HepG2 (cell line): ENCODE measurements at regions not wholly inside any gene's neighbourhood (a gene's known extent, or its start where the extent isn't known, plus 50 kb on each side); places are given as distances from the start of the nearest gene placed in this dataset.

ENCODE experiments used
- ATAC-seq: fragments of 200-7000 bp; cut with Tn5 transposase; 3 replicates; pipeline ENCODE4 v1.9.1; 2020; ENCODE audit warnings: mild to moderate bottlenecking, moderate library complexity
- BruUV-seq: library from RNA; stranded (reverse); fragments of 400-500 nt; replicated peaks from 2 replicates; lab custom pipeline; 2021; lab: Mats Ljungman, UMichigan
- CTCF ChIA-PET: fragments of 300-600 bp; formaldehyde crosslinking; extraction: SDS; loops from one replicate; lab custom pipeline; 2021; ENCODE audit warnings: low total read pairs, inconsistent platforms, low intra/inter-chr PET ratio; lab: Yijun Ruan, JAX
- POLR2A ChIA-PET: fragments of 350-600 bp; sonication (Branson Sonifier 250); formaldehyde crosslinking; loops from one replicate; lab custom pipeline; 2020; ENCODE audit warnings: antibody characterized with exemption, inconsistent platforms; lab: Yijun Ruan, JAX
- DNase-seq: peaks from one replicate; pipeline ENCODE4 v3.0.0-alpha.2; 2015; ENCODE audit warnings: low spot score
- FAIRE-seq: peaks from 3 replicates; lab custom pipeline; 2011; peaks lifted over from hg19 to GRCh38; lab: Jason Lieb, UNC
- H2AFZ ChIP-seq: one replicate; pipeline ENCODE4 v1.6.1; 2011; ENCODE audit warnings: low read length, inconsistent platforms
- H3K27ac ChIP-seq: fragments of 300-600 bp; 3 replicates; pipeline ENCODE4 v1.8.0; 2011; ENCODE audit warnings: mixed run types, mild to moderate bottlenecking, mixed read lengths, low read length, inconsistent platforms; ENCODE audit not compliant: insufficient read depth; ENCODE audit errors: extremely low read length
- H3K27me3 ChIP-seq, 2 experiments: fragments of 200-600 bp in 1 of 2; 2 replicates in 1 of 2; 3 replicates in 1 of 2; pipeline versions ENCODE4 v1.6.0 to v1.8.0; 2011; ENCODE audit warnings: low read length in 2 of 2, mild to moderate bottlenecking in 2 of 2, moderate library complexity in 2 of 2, inconsistent platforms in 1 of 2; ENCODE audit not compliant: insufficient read depth in 2 of 2, control insufficient read depth in 1 of 2
- H3K36me3 ChIP-seq, 2 experiments: fragments of 200-600 bp in 1 of 2; replicated peaks in 1 of 2; 2 replicates in 1 of 2; 3 replicates in 1 of 2; pipeline versions ENCODE4 v1.5.1 to v1.8.0; 2011; ENCODE audit warnings: low read length in 2 of 2, inconsistent platforms in 1 of 2; ENCODE audit not compliant: insufficient read depth in 2 of 2, control insufficient read depth in 1 of 2
- H3K4me1 ChIP-seq: 2 replicates; pipeline ENCODE4 v1.5.1; 2012; ENCODE audit warnings: low read length, inconsistent platforms; ENCODE audit not compliant: insufficient read depth
- H3K4me2 ChIP-seq: 2 replicates; pipeline ENCODE4 v1.6.0; 2011; ENCODE audit warnings: low read depth, low read length, inconsistent platforms
- H3K4me3 ChIP-seq, 3 experiments: fragments of 200-600 bp in 1 of 3; sonication (generic), shearing (Covaris generic) in 1 of 3; replicated peaks in 1 of 3; 2 replicates each; pipeline ENCODE4 v1.5.1; 2011 to 2016; ENCODE audit warnings: low read length in 3 of 3, inconsistent platforms in 2 of 3, low read depth in 2 of 3, mild to moderate bottlenecking in 2 of 3, control low read depth in 1 of 3, mixed read lengths in 1 of 3; ENCODE audit not compliant: insufficient read depth in 1 of 3
- H3K79me2 ChIP-seq: one replicate; pipeline ENCODE4 v1.6.1; 2011; ENCODE audit warnings: low read length, inconsistent platforms; ENCODE audit not compliant: insufficient read depth
- H3K9ac ChIP-seq: 2 replicates; pipeline ENCODE4 v1.6.0; 2011; ENCODE audit warnings: mild to moderate bottlenecking, low read depth, low read length, inconsistent platforms; ENCODE audit not compliant: insufficient read depth
- H3K9me3 ChIP-seq: 2 replicates; pipeline ENCODE4 v1.5.1; 2012; ENCODE audit warnings: mild to moderate bottlenecking, low read length
- H4K20me1 ChIP-seq: 2 replicates; pipeline ENCODE4 v1.6.0; 2011; ENCODE audit warnings: inconsistent platforms, mild to moderate bottlenecking, low read length, moderate library complexity; ENCODE audit not compliant: insufficient read depth
- GATAD2A ChIP-seq: IDR thresholded peaks from 2 replicates; pipeline ENCODE4 v1.6.1; 2016
- MED1 ChIP-seq: sonication (generic); formaldehyde crosslinking; IDR thresholded peaks from 2 replicates; pipeline ENCODE4 v1.4.0; 2020; ENCODE audit warnings: missing genetic modification reagents
- NFIC ChIP-seq: IDR thresholded peaks from 2 replicates; pipeline ENCODE4 v1.6.1; 2012; ENCODE audit warnings: mild to moderate bottlenecking, low read length, inconsistent platforms
- TEAD3 ChIP-seq: optimal IDR thresholded peaks from 2 replicates; pipeline ENCODE3; 2016; ENCODE audit warnings: borderline replicate concordance
- ZBTB3 ChIP-seq: sonication (generic); formaldehyde crosslinking; IDR thresholded peaks from 2 replicates; pipeline ENCODE4 v1.4.0; 2020; ENCODE audit warnings: low read depth, mild to moderate bottlenecking, moderate library complexity, missing genetic modification reagents, borderline replicate concordance
- ZKSCAN1 ChIP-seq: fragments of 150-350 bp; IDR thresholded peaks from 2 replicates; pipeline ENCODE4 v1.6.1; 2014; ENCODE audit warnings: low read length
- WGBS: methylation state at CpG from one replicate; pipeline ENCODE4 v1.1.6; 2017; ENCODE audit warnings: low lambda C conversion rate; 5-methylcytosine and 5-hydroxymethylcytosine counted together
- in situ Hi-C: cut with HindIII; loops from 2 replicates; pipeline ENCODE4 v1.10.0; 2017; ENCODE audit warnings: low pct_unique_long_range_greater_than_20kb; ENCODE audit not compliant: extremely low pct_ligation_motif_present
- intact Hi-C: fragments of 100-400 bp; cut with micrococcal nuclease; formaldehyde crosslinking; loops from one replicate; pipeline ENCODE4 v1.10.0; 2022; ENCODE audit not compliant: unreplicated experiment
- TF ChIP-seq, protein P1 (sequence below): IDR thresholded peaks from 2 replicates; pipeline ENCODE4 v1.4.0; 2020; ENCODE audit warnings: mild to moderate bottlenecking, missing genetic modification reagents
- TF ChIP-seq, protein P2 (sequence below): sonication (generic); formaldehyde crosslinking; IDR thresholded peaks from 2 replicates; pipeline ENCODE4 v1.5.0; 2020; ENCODE audit warnings: missing genetic modification reagents, mild to moderate bottlenecking, borderline replicate concordance

DNA sequence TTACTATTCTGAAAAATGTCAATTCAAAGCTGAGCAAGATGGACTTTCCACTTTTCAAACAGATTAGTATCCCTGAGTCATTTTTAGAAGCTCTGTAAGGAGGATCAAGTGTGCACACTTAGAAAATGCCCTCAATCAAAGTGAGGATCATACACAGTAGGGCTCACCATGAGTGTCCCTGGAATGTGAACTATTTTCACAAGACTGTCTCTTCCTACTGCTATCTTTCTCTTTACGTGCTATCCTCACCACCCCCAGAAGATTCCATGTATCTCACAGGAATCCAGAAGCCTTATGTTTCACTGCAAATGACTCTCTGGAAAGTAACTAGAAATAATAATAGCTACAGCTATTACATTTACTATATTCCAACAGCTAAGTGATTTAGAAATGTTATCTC is 349.9 kb upstream of the TGFBR2 start:
- Histone ChIP-seq H3K4me1 (peaks cover 54% of the 10 kb centered on the region), H3K79me2 (no peaks in the 10 kb centered on the region), H3K4me3 (no peak overlapping the region), H3K9me3 (peaks cover 8% of the 10 kb centered on the region), H3K4me2 (no peak overlapping the region), H3K27me3 (no peaks in the 10 kb centered on the region), H3K27ac (peak overlapping the region; percentile 79)
- CTCF ChIA-PET, result no interaction called here
- POLR2A ChIA-PET, result interaction anchor here (1.0 to 1.2 kb wide), 2 partner anchors 10 to 91 kb away, joined by 3 to 5 read pairs; no protein-coding TSS in a partner anchor
- intact Hi-C loops (loop anchor here (5.0 to 10.0 kb wide), 3 partner anchors 36 to 221 kb away; no protein-coding TSS in a partner anchor), in situ Hi-C loops (loop anchor here (10.0 kb wide), 1 partner anchor 348 kb away; the partner anchor contains the start of gene TGFBR2)
- peak; percentile 43 for DNase-seq
- BruUV-seq, result no TSS peak
- TF ChIP-seq ZKSCAN1 (peak; percentile 87), MED1 (CRISPR knock-in tag) (0 out of 2 replicates have a peak, but pooled peaks have one; percentile 24), GATAD2A (CRISPR knock-in tag) (peak; percentile 35), ZBTB3 (CRISPR knock-in tag) (no peak), TEAD3 (CRISPR knock-in tag) (peak; percentile 77), NFIC (0 out of 2 replicates have a peak, but pooled peaks have one; percentile 18)
- TF ChIP-seq, protein P1, sequence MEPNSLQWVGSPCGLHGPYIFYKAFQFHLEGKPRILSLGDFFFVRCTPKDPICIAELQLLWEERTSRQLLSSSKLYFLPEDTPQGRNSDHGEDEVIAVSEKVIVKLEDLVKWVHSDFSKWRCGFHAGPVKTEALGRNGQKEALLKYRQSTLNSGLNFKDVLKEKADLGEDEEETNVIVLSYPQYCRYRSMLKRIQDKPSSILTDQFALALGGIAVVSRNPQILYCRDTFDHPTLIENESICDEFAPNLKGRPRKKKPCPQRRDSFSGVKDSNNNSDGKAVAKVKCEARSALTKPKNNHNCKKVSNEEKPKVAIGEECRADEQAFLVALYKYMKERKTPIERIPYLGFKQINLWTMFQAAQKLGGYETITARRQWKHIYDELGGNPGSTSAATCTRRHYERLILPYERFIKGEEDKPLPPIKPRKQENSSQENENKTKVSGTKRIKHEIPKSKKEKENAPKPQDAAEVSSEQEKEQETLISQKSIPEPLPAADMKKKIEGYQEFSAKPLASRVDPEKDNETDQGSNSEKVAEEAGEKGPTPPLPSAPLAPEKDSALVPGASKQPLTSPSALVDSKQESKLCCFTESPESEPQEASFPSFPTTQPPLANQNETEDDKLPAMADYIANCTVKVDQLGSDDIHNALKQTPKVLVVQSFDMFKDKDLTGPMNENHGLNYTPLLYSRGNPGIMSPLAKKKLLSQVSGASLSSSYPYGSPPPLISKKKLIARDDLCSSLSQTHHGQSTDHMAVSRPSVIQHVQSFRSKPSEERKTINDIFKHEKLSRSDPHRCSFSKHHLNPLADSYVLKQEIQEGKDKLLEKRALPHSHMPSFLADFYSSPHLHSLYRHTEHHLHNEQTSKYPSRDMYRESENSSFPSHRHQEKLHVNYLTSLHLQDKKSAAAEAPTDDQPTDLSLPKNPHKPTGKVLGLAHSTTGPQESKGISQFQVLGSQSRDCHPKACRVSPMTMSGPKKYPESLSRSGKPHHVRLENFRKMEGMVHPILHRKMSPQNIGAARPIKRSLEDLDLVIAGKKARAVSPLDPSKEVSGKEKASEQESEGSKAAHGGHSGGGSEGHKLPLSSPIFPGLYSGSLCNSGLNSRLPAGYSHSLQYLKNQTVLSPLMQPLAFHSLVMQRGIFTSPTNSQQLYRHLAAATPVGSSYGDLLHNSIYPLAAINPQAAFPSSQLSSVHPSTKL (CRISPR knock-in tag), result peak; percentile 31; the same call in 1 of the 2 replicates
- TF ChIP-seq, protein P2, sequence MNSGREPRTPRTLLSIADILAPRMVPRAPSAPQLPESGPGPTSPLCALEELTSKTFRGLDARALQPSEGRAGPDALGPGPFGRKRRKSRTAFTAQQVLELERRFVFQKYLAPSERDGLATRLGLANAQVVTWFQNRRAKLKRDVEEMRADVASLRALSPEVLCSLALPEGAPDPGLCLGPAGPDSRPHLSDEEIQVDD (CRISPR knock-in tag), result no peak
- TF ChIP-seq, all 625 proteins: peak for 6
- FAIRE-seq (no peak), ATAC-seq (no peak)
- Histone ChIP-seq H2AFZ (no peak overlapping the region), H3K9ac (no peak overlapping the region), H4K20me1 (no peaks in the 10 kb centered on the region), H3K36me3 (no peaks in the 10 kb centered on the region; a peak in 1 of 5 replicates)
- WGBS, result 93% methylated on average over 1 of the region's 1 CpG
